H1 (cell line): ENCODE measurements at regions not wholly inside any gene's neighbourhood (a gene's known extent, or its start where the extent isn't known, plus 50 kb on each side); places are given as distances from the start of the nearest gene placed in this dataset.
A peak's percentile ranks its signal among the peaks of the same experiment; 100 is the strongest.

Source experiments
- CTCF ChIA-PET: fragments of 300-600 bp; sonication (Branson Sonifier 250); formaldehyde crosslinking; loops from one replicate; lab custom pipeline; 2021; ENCODE audit not compliant: partially characterized antibody; lab: Charles Lee
- POLR2A ChIA-PET: fragments of 300-600 bp; sonication (Branson Sonifier 250); formaldehyde crosslinking; loops from one replicate; lab custom pipeline; 2021; ENCODE audit warnings: inconsistent platforms; ENCODE audit not compliant: partially characterized antibody; lab: Charles Lee
- DNase-seq, 2 experiments: peaks; one replicate each; pipeline versions ENCODE4 v3.0.0 to v3.0.0-alpha.2; 2010 to 2022; ENCODE audit warnings: low spot score in 2 of 2, low read depth in 1 of 2, mixed read lengths in 1 of 2
- FAIRE-seq: peaks from 2 replicates; lab custom pipeline; 2011; peaks lifted over from hg19 to GRCh38; lab: Jason Lieb, UNC
- H2AFZ ChIP-seq: 2 replicates; pipeline ENCODE4 v1.8.1; 2012; ENCODE audit warnings: low read length, inconsistent platforms
- H2AK5ac ChIP-seq: 2 replicates; pipeline ENCODE4 v1.6.1; 2013; ENCODE audit warnings: low read depth, low read length
- H2BK120ac ChIP-seq: replicated peaks from 2 replicates; pipeline ENCODE3; 2013; ENCODE audit warnings: low read depth, low read length, inconsistent platforms
- H2BK12ac ChIP-seq: 2 replicates; pipeline ENCODE4 v1.6.1; 2013; ENCODE audit warnings: low read depth, low read length
- H2BK15ac ChIP-seq: 2 replicates; pipeline ENCODE4 v1.6.1; 2013; ENCODE audit warnings: low read length
- H2BK20ac ChIP-seq: 2 replicates; pipeline ENCODE4 v1.6.1; 2013; ENCODE audit warnings: low read length
- H2BK5ac ChIP-seq: 2 replicates; pipeline ENCODE4 v1.6.1; 2013; ENCODE audit warnings: low read depth, low read length
- H3K14ac ChIP-seq: 2 replicates; pipeline ENCODE4 v1.6.1; 2013; ENCODE audit warnings: inconsistent platforms; ENCODE audit not compliant: insufficient read length
- H3K18ac ChIP-seq: 2 replicates; pipeline ENCODE4 v1.6.1; 2013; ENCODE audit warnings: low read length; ENCODE audit errors: extremely low read depth
- H3K23ac ChIP-seq: 2 replicates; pipeline ENCODE4 v1.6.1; 2013; ENCODE audit warnings: inconsistent platforms; ENCODE audit not compliant: insufficient read length
- H3K23me2 ChIP-seq: 2 replicates; pipeline ENCODE4 v1.6.1; 2013; ENCODE audit warnings: low read depth, low read length
- H3K27ac ChIP-seq: 2 replicates; pipeline ENCODE4 v1.6.1; 2011; ENCODE audit warnings: low read depth, low read length, inconsistent platforms
- H3K27me3 ChIP-seq, 4 experiments: replicated peaks in 1 of 4; 1 replicate in 1 of 4; 2 replicates in 3 of 4; pipeline versions ENCODE4 v1.6.1 to v1.8.1; 2011 to 2013; ENCODE audit warnings: low read length in 3 of 4, mild to moderate bottlenecking in 3 of 4, inconsistent platforms in 2 of 4, mixed read lengths in 2 of 4, moderate library complexity in 1 of 4; ENCODE audit not compliant: control insufficient read depth in 3 of 4, insufficient read depth in 3 of 4; ENCODE audit errors: extremely low read depth in 1 of 4
- H3K36me3 ChIP-seq, 4 experiments: 2 replicates each; pipeline versions ENCODE4 v1.6.1 to v1.8.1; 2011 to 2013; ENCODE audit warnings: mild to moderate bottlenecking in 4 of 4, low read length in 3 of 4, moderate library complexity in 2 of 4, control low read depth in 1 of 4, inconsistent platforms in 1 of 4; ENCODE audit not compliant: insufficient read depth in 4 of 4, control insufficient read depth in 2 of 4
- H3K4ac ChIP-seq: replicated peaks from 2 replicates; pipeline ENCODE3; 2013; ENCODE audit warnings: low read length, low read depth, mixed read lengths, inconsistent platforms; ENCODE audit not compliant: insufficient read length
- H3K4me1 ChIP-seq, 4 experiments: replicated peaks in 1 of 4; 1 replicate in 1 of 4; 2 replicates in 3 of 4; pipeline versions ENCODE4 v1.6.1 to v1.8.1; 2011 to 2013; ENCODE audit warnings: low read length in 3 of 4, inconsistent platforms in 2 of 4, mixed read lengths in 1 of 4; ENCODE audit not compliant: insufficient read depth in 4 of 4, control insufficient read depth in 3 of 4
- H3K4me2 ChIP-seq, 2 experiments: 2 replicates each; pipeline versions ENCODE4 v1.6.1 to v1.8.1; 2011 to 2013; ENCODE audit warnings: low read depth in 2 of 2, low read length in 2 of 2, control low read depth in 1 of 2, inconsistent platforms in 1 of 2, mild to moderate bottlenecking in 1 of 2; ENCODE audit not compliant: insufficient read depth in 1 of 2
- H3K4me3 ChIP-seq, 4 experiments: fragments of 200-600, 300-600 bp in 1 of 4; sonication (generic), shearing (Covaris generic), sonication (Bioruptor Twin) in 1 of 4; 2 replicates each; pipeline versions ENCODE4 v1.5.1 to v1.8.1; 2011 to 2016; ENCODE audit warnings: low read length in 4 of 4, low read depth in 3 of 4, control low read depth in 2 of 4, inconsistent platforms in 2 of 4, mild to moderate bottlenecking in 2 of 4, mixed read lengths in 1 of 4, moderate library complexity in 1 of 4; ENCODE audit not compliant: insufficient read depth in 2 of 4; ENCODE audit errors: extremely low read depth in 1 of 4
- H3K56ac ChIP-seq: replicated peaks from 2 replicates; pipeline ENCODE3; 2013; ENCODE audit warnings: low read depth, mild to moderate bottlenecking, mixed read lengths, low read length, inconsistent platforms; ENCODE audit not compliant: insufficient read length
- H3K79me1 ChIP-seq: 2 replicates; pipeline ENCODE4 v1.6.1; 2013; ENCODE audit warnings: low read depth, low read length, control low read depth
- H3K79me2 ChIP-seq, 2 experiments: 2 replicates each; pipeline versions ENCODE4 v1.6.1 to v1.8.1; 2012 to 2013; ENCODE audit warnings: low read length in 2 of 2, mild to moderate bottlenecking in 2 of 2, inconsistent platforms in 1 of 2; ENCODE audit not compliant: insufficient read depth in 2 of 2, control insufficient read depth in 1 of 2
- H3K9ac ChIP-seq, 4 experiments: replicated peaks in 1 of 4; 1 replicate in 1 of 4; 2 replicates in 3 of 4; pipeline versions ENCODE4 v1.6.1 to v1.8.1; 2011 to 2013; ENCODE audit warnings: low read depth in 3 of 4, low read length in 3 of 4, control low read depth in 2 of 4, mild to moderate bottlenecking in 2 of 4, moderate library complexity in 2 of 4, inconsistent platforms in 1 of 4; ENCODE audit errors: extremely low read depth in 1 of 4
- H3K9me3 ChIP-seq, 2 experiments: 2 replicates each; pipeline versions ENCODE4 v1.6.1 to v1.8.1; 2012 to 2013; ENCODE audit warnings: mild to moderate bottlenecking in 2 of 2, moderate library complexity in 2 of 2, control low read depth in 1 of 2, inconsistent platforms in 1 of 2, low read depth in 1 of 2, low read length in 1 of 2, mixed read lengths in 1 of 2; ENCODE audit not compliant: insufficient read depth in 2 of 2
- H4K20me1 ChIP-seq, 2 experiments: replicated peaks in 1 of 2; 2 replicates each; pipeline versions ENCODE3 to v1.8.1; 2011 to 2013; ENCODE audit warnings: inconsistent platforms in 2 of 2, low read length in 2 of 2, mild to moderate bottlenecking in 1 of 2; ENCODE audit not compliant: insufficient read depth in 2 of 2, control insufficient read depth in 1 of 2
- H4K5ac ChIP-seq: 2 replicates; pipeline ENCODE4 v1.6.1; 2013; ENCODE audit warnings: low read length, low read depth, mixed read lengths, inconsistent platforms; ENCODE audit not compliant: insufficient read length
- H4K8ac ChIP-seq: 2 replicates; pipeline ENCODE4 v1.8.0; 2013; ENCODE audit warnings: mild to moderate bottlenecking, moderate library complexity, low read length, inconsistent platforms; ENCODE audit not compliant: insufficient read depth; ENCODE audit errors: extremely low read depth
- H4K91ac ChIP-seq: replicated peaks from 2 replicates; pipeline ENCODE3; 2013; ENCODE audit warnings: low read length, mixed read lengths, inconsistent platforms; ENCODE audit not compliant: insufficient read length
- GABPA ChIP-seq: IDR thresholded peaks from 2 replicates; pipeline ENCODE4 v1.6.1; 2011; ENCODE audit warnings: mild to moderate bottlenecking, low read length, moderate library complexity, borderline replicate concordance; ENCODE audit not compliant: insufficient read depth
- RBBP5 ChIP-seq: IDR thresholded peaks from 2 replicates; pipeline ENCODE4 v1.7.1; 2012; ENCODE audit warnings: low read depth, mild to moderate bottlenecking, inconsistent platforms, low read length, moderate library complexity, borderline replicate concordance
- RXRA ChIP-seq: IDR thresholded peaks from 2 replicates; pipeline ENCODE4 v1.6.1; 2011; ENCODE audit warnings: low read depth, mild to moderate bottlenecking, low read length, moderate library complexity; ENCODE audit not compliant: insufficient read depth
- YY1 ChIP-seq: IDR thresholded peaks from 2 replicates; pipeline ENCODE4 v1.6.1; 2011; ENCODE audit warnings: low read depth, mild to moderate bottlenecking, low read length
- WGBS, 2 experiments: shearing (Covaris generic) in 1 of 2; methylation state at CpG; one replicate each; pipeline versions ENCODE4 v1.1.6 to v1.1.7; 2013 to 2015; ENCODE audit warnings: low lambda C conversion rate in 2 of 2, mixed read lengths in 2 of 2, inconsistent platforms in 1 of 2, low coverage in 1 of 2, missing lambda C conversion rate in 1 of 2; ENCODE audit not compliant: insufficient replicate concordance in 2 of 2, insufficient coverage in 1 of 2, insufficient read length in 1 of 2; ENCODE audit errors: extremely low coverage in 1 of 2, missing lambda C conversion rate in 1 of 2; 5-methylcytosine and 5-hydroxymethylcytosine counted together

DNA sequence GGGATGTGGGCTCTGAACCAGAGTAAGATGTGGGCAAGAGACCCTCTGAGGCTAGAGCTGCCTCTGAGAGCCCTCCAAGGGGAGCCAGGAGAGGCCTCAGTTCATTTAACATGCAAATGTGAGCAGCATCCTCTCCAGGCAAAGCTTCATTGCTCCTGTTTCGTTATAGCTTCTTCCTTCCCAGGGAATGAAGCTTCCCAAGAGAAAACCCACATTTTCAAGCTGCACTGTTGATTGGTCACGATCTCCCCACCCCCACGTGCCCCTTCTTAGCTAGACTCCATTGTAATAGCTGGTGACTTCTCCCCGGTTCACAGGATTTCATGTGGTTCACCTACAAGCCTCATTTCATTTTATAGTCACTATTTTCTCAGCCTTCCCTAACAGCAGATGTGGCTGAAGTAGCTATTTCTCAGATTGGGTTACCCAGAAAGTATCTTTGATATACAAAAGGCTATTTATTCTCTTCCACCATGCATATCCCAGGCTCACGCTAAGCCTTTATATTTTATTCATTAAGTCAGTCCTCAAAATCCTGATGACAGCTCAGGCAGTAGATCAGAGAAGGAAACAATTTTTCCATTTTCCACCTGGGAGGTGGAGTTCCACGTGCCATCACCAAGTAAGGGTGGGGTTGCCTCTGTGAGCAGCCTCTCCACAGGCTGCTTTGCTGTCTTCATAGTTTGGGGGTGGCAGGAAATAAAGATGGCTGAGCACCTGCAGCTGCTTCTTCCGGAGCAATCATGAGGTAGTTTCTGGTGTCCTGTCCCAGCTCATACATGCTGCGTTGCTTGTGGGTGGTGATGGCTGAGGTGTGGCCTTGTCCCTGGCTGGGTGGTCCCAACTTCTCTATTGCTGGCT is 178.3 kb upstream of the RAB4A start:
- Histone ChIP-seq H3K4me1 (peaks cover 25 to 45% (median 37%) of the 10 kb centered on the region in 4 experiments), H2BK20ac (peak overlapping the region; percentile 51), H3K56ac (no peak overlapping the region), H3K27me3 (no peaks in the 10 kb centered on the region), H3K4me3 (peak overlapping the region in 2 of 4 experiments; percentile 0 to 41; a peak in 3 of 8 replicates), H3K27ac (peak overlapping the region; percentile 68), H3K79me1 (no peaks in the 10 kb centered on the region), H2AFZ (no peak overlapping the region), H4K20me1 (no peaks in the 10 kb centered on the region), H3K23ac (no peak overlapping the region), H3K18ac (peak overlapping the region; percentile 95; the same call in 1 of the 2 replicates), H3K4me2 (peak overlapping the region; percentile 53 to 65), H3K4ac (peak overlapping the region; percentile 69), H4K5ac (peak overlapping the region; percentile 55), H2BK120ac (peak overlapping the region; percentile 51), H4K8ac (peak overlapping the region; percentile 9; the same call in 1 of the 2 replicates), H3K36me3 (no peaks in the 10 kb centered on the region), H2BK5ac (peak overlapping the region; percentile 94), H4K91ac (peak overlapping the region; percentile 92), H3K23me2 (peaks cover 3% of the 10 kb centered on the region), H3K9ac (peak overlapping the region in 1 of 4 experiments; percentile 24; a peak in 3 of 7 replicates), H3K79me2 (no peaks in the 10 kb centered on the region), H3K14ac (no peak overlapping the region), H2AK5ac (peak overlapping the region; percentile 67), H2BK12ac (peak overlapping the region; percentile 76), H2BK15ac (0 out of 2 replicates have a peak overlapping the region, but pooled peaks have one; percentile 31), H3K9me3 (peaks cover 0 to 7% of the 10 kb centered on the region in 2 experiments)
- no peak for TF ChIP-seq GABPA
- TF ChIP-seq YY1: peak; percentile 53; the same call in 1 of the 2 replicates
- TF ChIP-seq RBBP5: 0 out of 2 replicates have a peak, but pooled peaks have one; percentile 55
- no peak for TF ChIP-seq RXRA
- ChIA-PET CTCF (interaction anchor here (0.7 to 4.2 kb wide), 11 partner anchors 10 to 401 kb away, joined by 3 to 26 read pairs (median 4); no protein-coding TSS in a partner anchor), POLR2A (interaction anchor here (0.6 to 1.5 kb wide), 9 partner anchors 9 to 389 kb away, joined by 3 to 5 read pairs (median 3); no protein-coding TSS in a partner anchor)
- FAIRE-seq: peak; percentile 81
- DNase-seq: no peak
- 24% methylated on average over 8 of the region's 8 CpGs; no CpG with 5 or more reads in 1 of the 2 experiments for WGBS, 2 experiments
